ENCODE measurements at regions not wholly inside any gene's neighbourhood (a gene's known extent, or its start where the extent isn't known, plus 50 kb on each side); places are given as distances from the start of the nearest gene placed in this dataset.

DNA sequence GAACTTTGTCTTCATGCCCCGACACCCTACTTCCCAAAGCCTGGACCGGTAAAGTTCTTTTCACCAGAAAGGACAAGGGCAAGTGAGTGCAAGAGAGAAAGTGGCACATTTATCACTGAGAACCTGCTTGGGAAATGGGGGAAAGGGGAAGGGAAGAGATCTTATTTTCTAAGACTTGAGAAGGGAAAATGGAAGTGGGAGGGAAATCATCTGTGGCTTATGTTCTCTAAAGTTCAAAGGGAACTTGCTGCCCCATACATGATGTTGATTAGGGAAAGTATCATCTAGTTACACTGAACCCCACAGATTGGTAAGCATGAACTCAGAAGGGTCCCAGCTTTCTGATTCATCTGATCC, 199.5 kb upstream of the LPP start:
- H3K9ac ChIP-seq (ENCODE audit: low read depth in 1 of 2, low read length in 2 of 2) = no peak overlapping the region
- WGBS = 52% methylated on average over 2 of the region's 2 CpGs
- TF ChIP-seq HNF4G (IDR thresholded peaks at IDR 0.05) (no peak), JUND (IDR thresholded peaks at IDR 0.05) (no peak), EGR1 (IDR thresholded peaks at IDR 0.05; ENCODE audit: low read depth in 2 of 2) (no peak), HNF4A (conservative IDR thresholded peaks at IDR 0.05) (peak; percentile 31 to 60)
- no peak overlapping the region for H3K4me3 ChIP-seq (ENCODE audit: low read depth in 1 of 3, low read length in 3 of 3)
- no peak overlapping the region for H3K27ac ChIP-seq (ENCODE audit: low read depth in 1 of 2, low read length in 2 of 2)
- H3K9me3 ChIP-seq (ENCODE audit: control insufficient read depth in 4 of 4, low read length in 3 of 4) = no peaks in the 10 kb centered on the region
- DNase-seq (ENCODE audit: low spot score) = no peak
- H3K27me3 ChIP-seq (ENCODE audit: control insufficient read depth in 4 of 4, insufficient read depth in 4 of 4, low read length in 3 of 4) = no peaks in the 10 kb centered on the region
- no peaks in the 10 kb centered on the region for H3K36me3 ChIP-seq (ENCODE audit: control insufficient read depth in 4 of 4, insufficient read depth in 3 of 4, low read depth in 1 of 4, low read length in 3 of 4)
- peaks cover 4 to 46% (median 34%) of the 10 kb centered on the region in 4 donors for H3K4me1 ChIP-seq (ENCODE audit: control insufficient read depth in 4 of 4, insufficient read depth in 4 of 4, low read length in 3 of 4)

DNA sequence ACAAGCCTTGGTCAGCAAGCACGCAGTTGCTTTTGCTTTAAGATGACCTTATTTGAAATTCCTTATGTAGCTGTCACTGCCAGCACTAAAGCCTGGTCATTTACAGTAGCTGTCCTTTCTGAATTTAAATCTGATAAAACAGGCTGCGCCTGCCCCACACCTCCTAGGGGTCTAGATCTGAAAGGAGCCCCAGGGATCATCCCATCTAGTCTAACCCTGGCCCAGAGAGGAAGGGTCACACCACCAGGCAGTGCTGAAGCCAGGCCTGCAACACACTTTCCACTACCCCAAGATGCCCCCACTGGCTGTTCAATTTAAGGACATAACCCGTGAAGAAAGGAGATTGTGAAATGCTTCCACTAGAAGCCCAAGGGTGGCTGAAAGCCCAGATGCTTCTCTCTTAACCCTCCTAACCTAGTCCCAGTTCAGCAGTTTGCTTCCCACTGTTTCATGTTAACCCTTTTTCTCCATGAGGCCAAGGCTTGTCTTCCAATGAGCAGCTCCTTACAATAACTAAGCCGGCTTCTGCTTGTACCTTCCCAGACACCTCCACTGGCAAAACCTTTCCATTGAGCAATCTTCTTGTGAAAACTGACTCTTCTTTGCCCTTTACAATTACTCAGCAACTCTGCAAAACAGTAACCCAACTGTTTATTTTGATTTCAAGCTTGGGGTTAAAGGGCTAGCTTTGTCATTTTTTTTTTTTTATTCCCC, 198.9 kb upstream of the LPP start:
- H3K27me3 ChIP-seq (ENCODE audit: control insufficient read depth in 4 of 4, insufficient read depth in 4 of 4, low read length in 3 of 4) = no peaks in the 10 kb centered on the region
- 55% methylated on average over 4 of the region's 4 CpGs for WGBS
- TF ChIP-seq TAF1 (conservative IDR thresholded peaks at IDR 0.05) = no peak
- peak in 1 of 2 donors; percentile 58 for TF ChIP-seq EGR1 (IDR thresholded peaks at IDR 0.05; ENCODE audit: low read depth in 2 of 2)
- TF ChIP-seq HNF4G (IDR thresholded peaks at IDR 0.05) = peak; percentile 30
- TF ChIP-seq, protein P1, sequence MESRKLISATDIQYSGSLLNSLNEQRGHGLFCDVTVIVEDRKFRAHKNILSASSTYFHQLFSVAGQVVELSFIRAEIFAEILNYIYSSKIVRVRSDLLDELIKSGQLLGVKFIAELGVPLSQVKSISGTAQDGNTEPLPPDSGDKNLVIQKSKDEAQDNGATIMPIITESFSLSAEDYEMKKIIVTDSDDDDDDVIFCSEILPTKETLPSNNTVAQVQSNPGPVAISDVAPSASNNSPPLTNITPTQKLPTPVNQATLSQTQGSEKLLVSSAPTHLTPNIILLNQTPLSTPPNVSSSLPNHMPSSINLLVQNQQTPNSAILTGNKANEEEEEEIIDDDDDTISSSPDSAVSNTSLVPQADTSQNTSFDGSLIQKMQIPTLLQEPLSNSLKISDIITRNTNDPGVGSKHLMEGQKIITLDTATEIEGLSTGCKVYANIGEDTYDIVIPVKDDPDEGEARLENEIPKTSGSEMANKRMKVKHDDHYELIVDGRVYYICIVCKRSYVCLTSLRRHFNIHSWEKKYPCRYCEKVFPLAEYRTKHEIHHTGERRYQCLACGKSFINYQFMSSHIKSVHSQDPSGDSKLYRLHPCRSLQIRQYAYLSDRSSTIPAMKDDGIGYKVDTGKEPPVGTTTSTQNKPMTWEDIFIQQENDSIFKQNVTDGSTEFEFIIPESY (IDR thresholded peaks at IDR 0.05) = peak; percentile 75
- TF ChIP-seq SP1 (IDR thresholded peaks at IDR 0.05) = peak; percentile 71
- TF ChIP-seq, protein P2, sequence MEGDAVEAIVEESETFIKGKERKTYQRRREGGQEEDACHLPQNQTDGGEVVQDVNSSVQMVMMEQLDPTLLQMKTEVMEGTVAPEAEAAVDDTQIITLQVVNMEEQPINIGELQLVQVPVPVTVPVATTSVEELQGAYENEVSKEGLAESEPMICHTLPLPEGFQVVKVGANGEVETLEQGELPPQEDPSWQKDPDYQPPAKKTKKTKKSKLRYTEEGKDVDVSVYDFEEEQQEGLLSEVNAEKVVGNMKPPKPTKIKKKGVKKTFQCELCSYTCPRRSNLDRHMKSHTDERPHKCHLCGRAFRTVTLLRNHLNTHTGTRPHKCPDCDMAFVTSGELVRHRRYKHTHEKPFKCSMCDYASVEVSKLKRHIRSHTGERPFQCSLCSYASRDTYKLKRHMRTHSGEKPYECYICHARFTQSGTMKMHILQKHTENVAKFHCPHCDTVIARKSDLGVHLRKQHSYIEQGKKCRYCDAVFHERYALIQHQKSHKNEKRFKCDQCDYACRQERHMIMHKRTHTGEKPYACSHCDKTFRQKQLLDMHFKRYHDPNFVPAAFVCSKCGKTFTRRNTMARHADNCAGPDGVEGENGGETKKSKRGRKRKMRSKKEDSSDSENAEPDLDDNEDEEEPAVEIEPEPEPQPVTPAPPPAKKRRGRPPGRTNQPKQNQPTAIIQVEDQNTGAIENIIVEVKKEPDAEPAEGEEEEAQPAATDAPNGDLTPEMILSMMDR (IDR thresholded peaks at IDR 0.05; ENCODE audit: low read depth, low read length, missing input control) = no peak
- TF ChIP-seq, protein P3, sequence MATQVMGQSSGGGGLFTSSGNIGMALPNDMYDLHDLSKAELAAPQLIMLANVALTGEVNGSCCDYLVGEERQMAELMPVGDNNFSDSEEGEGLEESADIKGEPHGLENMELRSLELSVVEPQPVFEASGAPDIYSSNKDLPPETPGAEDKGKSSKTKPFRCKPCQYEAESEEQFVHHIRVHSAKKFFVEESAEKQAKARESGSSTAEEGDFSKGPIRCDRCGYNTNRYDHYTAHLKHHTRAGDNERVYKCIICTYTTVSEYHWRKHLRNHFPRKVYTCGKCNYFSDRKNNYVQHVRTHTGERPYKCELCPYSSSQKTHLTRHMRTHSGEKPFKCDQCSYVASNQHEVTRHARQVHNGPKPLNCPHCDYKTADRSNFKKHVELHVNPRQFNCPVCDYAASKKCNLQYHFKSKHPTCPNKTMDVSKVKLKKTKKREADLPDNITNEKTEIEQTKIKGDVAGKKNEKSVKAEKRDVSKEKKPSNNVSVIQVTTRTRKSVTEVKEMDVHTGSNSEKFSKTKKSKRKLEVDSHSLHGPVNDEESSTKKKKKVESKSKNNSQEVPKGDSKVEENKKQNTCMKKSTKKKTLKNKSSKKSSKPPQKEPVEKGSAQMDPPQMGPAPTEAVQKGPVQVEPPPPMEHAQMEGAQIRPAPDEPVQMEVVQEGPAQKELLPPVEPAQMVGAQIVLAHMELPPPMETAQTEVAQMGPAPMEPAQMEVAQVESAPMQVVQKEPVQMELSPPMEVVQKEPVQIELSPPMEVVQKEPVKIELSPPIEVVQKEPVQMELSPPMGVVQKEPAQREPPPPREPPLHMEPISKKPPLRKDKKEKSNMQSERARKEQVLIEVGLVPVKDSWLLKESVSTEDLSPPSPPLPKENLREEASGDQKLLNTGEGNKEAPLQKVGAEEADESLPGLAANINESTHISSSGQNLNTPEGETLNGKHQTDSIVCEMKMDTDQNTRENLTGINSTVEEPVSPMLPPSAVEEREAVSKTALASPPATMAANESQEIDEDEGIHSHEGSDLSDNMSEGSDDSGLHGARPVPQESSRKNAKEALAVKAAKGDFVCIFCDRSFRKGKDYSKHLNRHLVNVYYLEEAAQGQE (IDR thresholded peaks at IDR 0.05) = no peak
- TF ChIP-seq JUND (IDR thresholded peaks at IDR 0.05) = peak; percentile 75 to 89
- TF ChIP-seq RAD21 (IDR thresholded peaks at IDR 0.05) = peak in 1 of 2 donors; percentile 42
- peak; percentile 80 to 93 for TF ChIP-seq RXRA (IDR thresholded peaks at IDR 0.05)
- no peak for TF ChIP-seq GABPA (IDR thresholded peaks at IDR 0.05 in 1 of 2, conservative IDR thresholded peaks at IDR 0.05 in 1 of 2)
- no peak for TF ChIP-seq FOXA2 (IDR thresholded peaks at IDR 0.05)
- no peak for TF ChIP-seq FOXA1 (IDR thresholded peaks at IDR 0.05)
- TF ChIP-seq, protein P4, sequence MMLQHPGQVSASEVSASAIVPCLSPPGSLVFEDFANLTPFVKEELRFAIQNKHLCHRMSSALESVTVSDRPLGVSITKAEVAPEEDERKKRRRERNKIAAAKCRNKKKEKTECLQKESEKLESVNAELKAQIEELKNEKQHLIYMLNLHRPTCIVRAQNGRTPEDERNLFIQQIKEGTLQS (IDR thresholded peaks at IDR 0.05) = no peak
- TF ChIP-seq, protein P5, sequence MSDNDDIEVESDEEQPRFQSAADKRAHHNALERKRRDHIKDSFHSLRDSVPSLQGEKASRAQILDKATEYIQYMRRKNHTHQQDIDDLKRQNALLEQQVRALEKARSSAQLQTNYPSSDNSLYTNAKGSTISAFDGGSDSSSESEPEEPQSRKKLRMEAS (IDR thresholded peaks at IDR 0.05) = peak; percentile 95
- peak; percentile 81 for TF ChIP-seq NR2F2 (IDR thresholded peaks at IDR 0.05)
- TF ChIP-seq YY1 (IDR thresholded peaks at IDR 0.05) = peak; percentile 68
- peak; percentile 78 to 84 for TF ChIP-seq HNF4A (conservative IDR thresholded peaks at IDR 0.05)
- H3K9me3 ChIP-seq (ENCODE audit: control insufficient read depth in 4 of 4, low read length in 3 of 4) = no peaks in the 10 kb centered on the region
- H3K4me3 ChIP-seq (ENCODE audit: low read depth in 1 of 3, low read length in 3 of 3) = no peak overlapping the region
- H3K4me1 ChIP-seq (ENCODE audit: control insufficient read depth in 4 of 4, insufficient read depth in 4 of 4, low read length in 3 of 4) = peaks cover 4 to 47% (median 34%) of the 10 kb centered on the region in 4 donors
- no peak overlapping the region for H3K9ac ChIP-seq (ENCODE audit: low read depth in 1 of 2, low read length in 2 of 2)
- peak overlapping the region; percentile 81 to 89 for H3K27ac ChIP-seq (ENCODE audit: low read depth in 1 of 2, low read length in 2 of 2)
- no peak for DNase-seq (ENCODE audit: low spot score)
- H3K36me3 ChIP-seq (ENCODE audit: control insufficient read depth in 4 of 4, insufficient read depth in 3 of 4, low read depth in 1 of 4, low read length in 3 of 4) = no peaks in the 10 kb centered on the region

Data from liver (tissue), 8 donors.